ENCODE measurements at regions not wholly inside any gene's neighbourhood (a gene's known extent, or its start where the extent isn't known, plus 50 kb on each side); places are given as distances from the start of the nearest gene placed in this dataset.

- TF ChIP-seq POLR2A (IDR thresholded peaks at IDR 0.05; ENCODE audit: extremely low read depth, insufficient read length) (no peak), CTCF (IDR thresholded peaks at IDR 0.05; ENCODE audit: low read depth, low read length) (no peak), MAX (IDR thresholded peaks at IDR 0.05; ENCODE audit: low read depth, low read length) (no peak)
Observed at GRCh38 chr6:90703336-90703735, 116.5 kb upstream of the MAP3K7 start.
